ENCODE measurements at regions not wholly inside any gene's neighbourhood (a gene's known extent, or its start where the extent isn't known, plus 50 kb on each side); places are given as distances from the start of the nearest gene placed in this dataset.
"Not testable (repeated sequence)": the region's sequence is repeated elsewhere in the genome, so short reads cannot be mapped to it uniquely, and the experiment has no call there.

GRCh38 chr15:28459279-28459678 lies 73.5 kb downstream of the GOLGA8G start:
- Histone ChIP-seq H3K4me1 (ENCODE audit: control insufficient read depth in 5 of 5, insufficient read depth in 5 of 5, low read length in 5 of 5) (peaks cover 0 to 2% (median 0%) of the 10 kb centered on the region in 5 donors), H3K9ac (ENCODE audit: low read length in 5 of 5) (no peak overlapping the region), H3K36me3 (ENCODE audit: control insufficient read depth in 5 of 5, insufficient read depth in 5 of 5, low read length in 5 of 5) (no peaks in the 10 kb centered on the region), H3K27ac (ENCODE audit: low read depth, low read length) (no peak overlapping the region), H3K4me3 (ENCODE audit: low read depth in 1 of 5, low read length in 5 of 5) (no peak overlapping the region), H3K9me3 (ENCODE audit: control insufficient read depth in 5 of 5, low read length in 5 of 5) (no peaks in the 10 kb centered on the region), H3K27me3 (ENCODE audit: control insufficient read depth in 5 of 5, insufficient read depth in 4 of 5, low read length in 5 of 5) (peaks cover 0 to 18% (median 11%) of the 10 kb centered on the region in 5 donors)

DNA sequence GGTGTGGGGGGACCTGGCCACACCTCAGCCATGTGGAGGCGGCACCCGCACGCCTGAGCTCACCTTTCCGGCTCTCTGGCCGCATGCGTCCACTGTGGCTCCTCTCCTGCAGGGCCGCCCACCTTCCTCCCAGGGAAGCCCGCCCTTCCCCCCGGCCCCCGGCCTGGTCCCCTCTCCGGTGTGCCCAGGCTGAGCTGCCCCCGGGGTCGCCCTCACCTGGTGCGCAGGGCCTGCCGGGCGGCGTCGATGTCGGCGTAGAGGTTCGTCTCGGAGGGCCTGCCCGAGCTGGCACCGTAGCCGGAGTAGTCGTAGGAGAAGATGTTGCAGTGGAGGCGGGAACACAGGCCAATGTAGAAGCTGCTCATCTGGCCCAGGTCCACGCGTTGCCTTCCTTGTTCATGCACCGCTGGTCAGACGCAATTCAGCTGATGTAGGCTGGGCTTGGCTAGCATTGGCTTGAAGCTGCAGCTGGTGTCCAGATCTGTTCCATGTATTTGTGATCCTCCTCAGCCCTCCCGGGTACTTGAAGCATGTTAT lies 75.3 kb downstream of the GOLGA8G start:
- not testable (repeated sequence) for H3K36me3 ChIP-seq (ENCODE audit: control insufficient read depth in 5 of 5, insufficient read depth in 5 of 5, low read length in 5 of 5); H3K9ac ChIP-seq (ENCODE audit: low read length in 5 of 5); H3K4me3 ChIP-seq (ENCODE audit: low read depth in 1 of 5, low read length in 5 of 5); H3K9me3 ChIP-seq (ENCODE audit: control insufficient read depth in 5 of 5, low read length in 5 of 5); H3K4me1 ChIP-seq (ENCODE audit: control insufficient read depth in 5 of 5, insufficient read depth in 5 of 5, low read length in 5 of 5); H3K27ac ChIP-seq (ENCODE audit: low read depth, low read length)
- H3K27me3 ChIP-seq (ENCODE audit: control insufficient read depth in 5 of 5, insufficient read depth in 4 of 5, low read length in 5 of 5), result peaks cover 0 to 18% (median 11%) of the 10 kb centered on the region in 5 donors

GRCh38 chr15:28456476-28457395 lies 76.0 kb downstream of the GOLGA8G start:
- H3K27me3 ChIP-seq (ENCODE audit: control insufficient read depth in 5 of 5, insufficient read depth in 4 of 5, low read length in 5 of 5), result peaks cover 0 to 18% (median 11%) of the 10 kb centered on the region in 5 donors
- no peaks in the 10 kb centered on the region for H3K36me3 ChIP-seq (ENCODE audit: control insufficient read depth in 5 of 5, insufficient read depth in 5 of 5, low read length in 5 of 5)
- H3K27ac ChIP-seq (ENCODE audit: low read depth, low read length), result no peak overlapping the region
- no peak overlapping the region for H3K4me3 ChIP-seq (ENCODE audit: low read depth in 1 of 5, low read length in 5 of 5)
- no peak overlapping the region for H3K9ac ChIP-seq (ENCODE audit: low read length in 5 of 5)
- peaks cover 0 to 2% (median 0%) of the 10 kb centered on the region in 5 donors for H3K4me1 ChIP-seq (ENCODE audit: control insufficient read depth in 5 of 5, insufficient read depth in 5 of 5, low read length in 5 of 5)
- H3K9me3 ChIP-seq (ENCODE audit: control insufficient read depth in 5 of 5, low read length in 5 of 5), result no peaks in the 10 kb centered on the region

- H3K4me1 ChIP-seq (ENCODE audit: control insufficient read depth in 5 of 5, insufficient read depth in 5 of 5, low read length in 5 of 5); H3K9ac ChIP-seq (ENCODE audit: low read length in 5 of 5); H3K36me3 ChIP-seq (ENCODE audit: control insufficient read depth in 5 of 5, insufficient read depth in 5 of 5, low read length in 5 of 5); H3K4me3 ChIP-seq (ENCODE audit: low read depth in 1 of 5, low read length in 5 of 5); H3K9me3 ChIP-seq (ENCODE audit: control insufficient read depth in 5 of 5, low read length in 5 of 5); H3K27ac ChIP-seq (ENCODE audit: low read depth, low read length): not testable (repeated sequence)
- peaks cover 0 to 18% (median 11%) of the 10 kb centered on the region in 5 donors for H3K27me3 ChIP-seq (ENCODE audit: control insufficient read depth in 5 of 5, insufficient read depth in 4 of 5, low read length in 5 of 5)
Observed at GRCh38 chr15:28455537-28456475, 77.0 kb downstream of the GOLGA8G start.

GRCh38 chr15:28454751-28455220 lies 76.3 kb downstream of the GOLGA8F start:
- H3K9ac ChIP-seq (ENCODE audit: low read length in 5 of 5); H3K4me1 ChIP-seq (ENCODE audit: control insufficient read depth in 5 of 5, insufficient read depth in 5 of 5, low read length in 5 of 5); H3K36me3 ChIP-seq (ENCODE audit: control insufficient read depth in 5 of 5, insufficient read depth in 5 of 5, low read length in 5 of 5); H3K9me3 ChIP-seq (ENCODE audit: control insufficient read depth in 5 of 5, low read length in 5 of 5); H3K27ac ChIP-seq (ENCODE audit: low read depth, low read length): not testable (repeated sequence)
- Histone ChIP-seq H3K27me3 (ENCODE audit: control insufficient read depth in 5 of 5, insufficient read depth in 4 of 5, low read length in 5 of 5) (peaks cover 0 to 18% (median 11%) of the 10 kb centered on the region in 5 donors), H3K4me3 (ENCODE audit: low read depth in 1 of 5, low read length in 5 of 5) (peak overlapping the region in 1 of 5 donors; percentile 37)
